HS-5 (cell line): ENCODE measurements at regions not wholly inside any gene's neighbourhood (a gene's known extent, or its start where the extent isn't known, plus 50 kb on each side); places are given as distances from the start of the nearest gene placed in this dataset.
"Not testable (repeated sequence)": the region's sequence is repeated elsewhere in the genome, so short reads cannot be mapped to it uniquely, and the experiment has no call there.

Experiments used
- DNase-seq: peaks from one replicate; pipeline ENCODE4 v3.0.0-alpha.2; 2012; ENCODE audit warnings: low read depth

GRCh38 chr13:107819071-107819470 is 396.3 kb downstream of the LIG4 start:
- DNase-seq: no peak

GRCh38 chr13:107817647-107818287 is 397.6 kb downstream of the LIG4 start:
- DNase-seq: no peak

GRCh38 chr13:107812014-107812412 is 403.3 kb downstream of the LIG4 start:
- no peak for DNase-seq

GRCh38 chr13:107811233-107812013 is 403.9 kb downstream of the LIG4 start:
- DNase-seq: no peak

- DNase-seq: no peak
Measured at GRCh38 chr13:107809125-107809524, 406.2 kb downstream of the LIG4 start.

- DNase-seq: no peak
Measured at GRCh38 chr13:107808389-107808788, 406.9 kb downstream of the LIG4 start.

- no peak for DNase-seq
Measured at GRCh38 chr13:107807306-107808073, 407.8 kb downstream of the LIG4 start.

- no peak for DNase-seq
Measured at GRCh38 chr13:107806726-107807125, 408.6 kb downstream of the LIG4 start.

GRCh38 chr13:107803822-107804495 is 411.4 kb downstream of the LIG4 start:
- no peak for DNase-seq

- DNase-seq: no peak
Measured at GRCh38 chr13:107801621-107802020, 413.7 kb downstream of the LIG4 start.

GRCh38 chr13:107799001-107799400 is 416.3 kb downstream of the LIG4 start:
- DNase-seq: no peak

- no peak for DNase-seq
Measured at GRCh38 chr13:107790397-107790796, 424.9 kb downstream of the LIG4 start.

- DNase-seq: no peak
Measured at GRCh38 chr13:107788464-107789165, 426.7 kb downstream of the LIG4 start.

GRCh38 chr13:107782646-107783045 is 432.7 kb downstream of the LIG4 start:
- not testable (repeated sequence) for DNase-seq

GRCh38 chr13:107778094-107778493 is 437.2 kb downstream of the LIG4 start:
- DNase-seq: no peak

- DNase-seq: no peak
Measured at GRCh38 chr13:107770541-107770940, 444.8 kb downstream of the LIG4 start.

- DNase-seq: no peak
Measured at GRCh38 chr13:107767119-107767518, 448.2 kb downstream of the LIG4 start.

- no peak for DNase-seq
Measured at GRCh38 chr13:107765724-107766401, 449.5 kb downstream of the LIG4 start.

GRCh38 chr13:107764046-107764445 is 451.3 kb downstream of the LIG4 start:
- DNase-seq: no peak

- no peak for DNase-seq
Measured at GRCh38 chr13:107753748-107754147, 461.6 kb downstream of the LIG4 start.

- DNase-seq: no peak
Measured at GRCh38 chr13:107753291-107753690, 462.0 kb downstream of the LIG4 start.
